MM.1S (cell line): ENCODE measurements at regions not wholly inside any gene's neighbourhood (a gene's known extent, or its start where the extent isn't known, plus 50 kb on each side); places are given as distances from the start of the nearest gene placed in this dataset.

Source experiments
- CTCF ChIP-seq: fragments of 300-600 bp; sonication (generic); IDR thresholded peaks from 2 replicates; pipeline ENCODE4 v1.5.1; 2016; ENCODE audit warnings: antibody characterized with exemption, low read length, mixed read lengths
- EZH2 ChIP-seq: fragments of 300-600 bp; sonication (generic); optimal IDR thresholded peaks from 2 replicates; pipeline ENCODE3; 2017; ENCODE audit warnings: low read depth, mild to moderate bottlenecking, antibody characterized with exemption, low read length, mixed read lengths
- EZH2phosphoT487 ChIP-seq: fragments of 300-600 bp; sonication (generic); IDR thresholded peaks from 2 replicates; pipeline ENCODE4 v1.6.1; 2018; ENCODE audit warnings: antibody characterized with exemption, low read length

- TF ChIP-seq EZH2phosphoT487: no peak
- no peak for TF ChIP-seq CTCF
- no peak for TF ChIP-seq EZH2
These were observed 858.9 kb downstream of the PDHA2 start for GRCh38 chr4:96698831-96699230.
